ENCODE measurements at regions not wholly inside any gene's neighbourhood (a gene's known extent, or its start where the extent isn't known, plus 50 kb on each side); places are given as distances from the start of the nearest gene placed in this dataset.

DNA sequence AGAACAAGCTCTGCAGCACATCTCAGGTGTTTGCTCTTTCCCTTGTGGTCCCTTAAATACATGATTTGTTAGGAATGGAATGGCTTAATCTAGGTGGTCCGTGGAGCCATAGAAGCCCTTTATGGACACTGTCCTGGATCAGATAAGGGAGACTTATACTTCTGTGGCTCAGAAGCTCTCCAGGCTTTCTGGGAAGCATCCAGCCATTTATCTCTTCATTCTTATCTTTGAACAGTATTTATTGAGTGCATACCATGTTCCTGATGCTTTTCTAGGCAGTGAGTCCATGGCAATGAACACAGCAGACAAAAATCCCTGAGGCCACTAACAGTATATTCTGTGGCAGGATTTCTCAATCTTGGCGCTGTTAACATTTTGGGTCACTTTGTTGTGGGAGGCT is 474.5 kb upstream of the EEF2KMT start:
- no peak for DNase-seq

- no peak for DNase-seq
These were observed 473.9 kb upstream of the EEF2KMT start for GRCh38 chr16:5571446-5571845.

GRCh38 chr16:5561800-5562199 is 464.2 kb upstream of the EEF2KMT start:
- DNase-seq, result no peak

GRCh38 chr16:5560084-5560483 is 462.5 kb upstream of the EEF2KMT start:
- DNase-seq, result no peak

GRCh38 chr16:5557966-5558365 is 460.4 kb upstream of the EEF2KMT start:
- DNase-seq, result no peak

DNA sequence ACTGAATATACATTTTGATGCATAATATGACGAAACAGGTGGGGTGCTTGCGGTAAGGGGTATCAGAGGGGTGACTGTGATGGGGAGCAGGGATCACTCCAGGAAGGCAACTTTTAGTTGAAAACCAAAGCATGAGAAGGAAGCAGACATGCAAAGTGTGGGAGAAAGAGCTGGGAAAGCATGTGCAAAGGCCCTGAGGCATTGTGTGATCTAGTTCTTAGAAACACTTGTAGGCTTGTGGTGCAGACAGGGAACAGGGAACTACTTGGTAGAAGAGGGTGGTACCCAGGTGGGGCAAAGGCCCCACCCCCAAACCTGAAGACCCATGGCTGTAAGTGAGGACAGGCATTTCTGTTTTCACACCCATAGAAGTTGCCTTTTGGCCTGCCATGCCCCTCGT is 459.9 kb upstream of the EEF2KMT start:
- no peak for DNase-seq

DNA sequence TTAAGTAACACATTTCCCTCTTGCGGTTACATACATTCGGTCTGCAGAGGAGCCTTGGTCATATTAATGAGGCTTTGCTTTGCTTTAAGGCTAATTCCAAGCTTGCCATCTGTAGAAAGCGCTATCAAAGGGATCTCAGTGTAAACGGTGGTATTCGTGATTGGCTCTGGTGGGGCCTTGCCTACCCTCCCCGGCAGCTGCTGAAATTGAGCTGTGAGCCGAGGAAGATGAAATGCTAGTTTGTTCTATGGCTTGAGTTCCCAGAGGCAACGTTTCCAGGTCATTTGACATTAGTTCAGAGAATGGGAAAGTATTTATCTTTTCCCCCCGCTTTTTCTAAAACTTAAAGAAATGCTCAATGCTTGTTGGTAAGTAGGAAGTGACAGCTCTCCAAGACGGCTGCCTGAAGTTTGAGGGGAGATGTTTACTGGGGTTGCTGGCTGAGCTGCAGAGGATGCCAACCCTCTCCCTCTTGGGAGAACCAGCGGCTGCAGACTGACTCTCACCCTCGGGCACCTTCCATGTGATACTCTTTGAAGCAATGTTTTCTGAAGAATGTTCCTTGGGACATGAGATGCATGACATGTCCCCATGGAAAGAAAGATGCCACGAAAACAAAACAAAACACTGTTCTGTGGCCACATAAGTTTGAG is 458.7 kb upstream of the EEF2KMT start:
- no peak for DNase-seq

- DNase-seq, result no peak
These were observed 454.3 kb upstream of the EEF2KMT start for GRCh38 chr16:5551909-5552308.

DNA sequence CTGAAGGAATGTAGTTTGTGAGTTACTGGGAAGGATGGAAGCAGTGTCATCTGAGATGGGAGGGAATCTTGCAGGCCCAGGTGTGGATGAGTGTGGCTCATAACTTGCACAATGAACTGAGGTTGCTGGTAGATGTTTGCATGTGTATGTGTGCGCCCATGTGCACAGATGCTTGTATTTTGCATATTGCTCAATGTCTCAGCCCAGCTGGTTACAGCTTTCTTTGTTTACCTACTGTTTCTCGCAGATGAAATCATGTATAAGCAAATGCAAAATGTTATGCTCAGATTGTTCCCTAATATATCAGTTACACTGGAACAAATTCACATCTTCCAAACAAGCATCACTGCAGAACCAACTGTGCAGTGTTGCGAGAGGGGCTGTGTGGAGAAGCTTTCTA is 452.2 kb upstream of the EEF2KMT start:
- no peak for DNase-seq

GRCh38 chr16:5541356-5541755 is 443.8 kb upstream of the EEF2KMT start:
- DNase-seq, result no peak

GRCh38 chr16:5537347-5537746 is 439.8 kb upstream of the EEF2KMT start:
- no peak for DNase-seq

GRCh38 chr16:5533321-5533888 is 435.8 kb upstream of the EEF2KMT start:
- DNase-seq, result no peak

DNA sequence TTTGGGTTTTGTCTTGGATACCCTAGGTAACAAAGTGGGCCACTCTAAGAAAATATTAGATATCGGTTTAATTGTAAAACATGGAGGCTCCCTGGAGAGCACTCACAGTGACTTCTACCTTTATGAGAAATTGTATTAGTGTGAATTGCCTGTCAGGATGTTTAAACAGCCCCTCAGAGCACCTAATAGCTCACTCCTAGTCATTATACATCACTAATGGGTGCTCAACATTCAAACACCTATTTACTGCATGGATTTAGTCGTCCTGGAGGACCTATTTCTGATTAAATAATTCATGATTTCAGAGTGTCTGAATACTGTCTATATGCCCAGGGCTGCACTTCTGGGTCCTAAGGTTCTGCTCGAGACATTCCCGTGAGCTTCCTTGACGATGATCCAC is 430.2 kb upstream of the EEF2KMT start:
- no peak for DNase-seq

DNA sequence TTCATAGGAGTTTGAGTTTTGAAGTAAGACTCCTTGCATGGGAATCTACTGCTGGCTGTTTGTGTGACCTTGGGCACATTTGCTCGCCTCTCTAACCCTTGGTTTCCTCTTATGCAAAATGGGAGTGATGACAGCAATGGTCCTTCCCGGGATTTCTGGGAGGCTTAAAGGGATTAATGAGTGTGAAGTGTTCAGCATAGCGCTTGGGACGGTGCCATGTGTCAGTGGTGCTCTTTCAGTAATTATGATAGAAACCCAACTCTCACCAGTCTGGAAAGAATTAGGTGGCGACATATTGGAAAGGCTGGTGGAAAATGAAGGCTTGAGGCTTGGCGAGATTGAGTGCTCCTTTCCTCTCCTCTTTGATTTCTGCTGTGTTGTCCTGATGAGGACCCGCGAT is 429.2 kb upstream of the EEF2KMT start:
- no peak for DNase-seq

GRCh38 chr16:5523829-5524228 is 426.2 kb upstream of the EEF2KMT start:
- DNase-seq, result no peak

DNA sequence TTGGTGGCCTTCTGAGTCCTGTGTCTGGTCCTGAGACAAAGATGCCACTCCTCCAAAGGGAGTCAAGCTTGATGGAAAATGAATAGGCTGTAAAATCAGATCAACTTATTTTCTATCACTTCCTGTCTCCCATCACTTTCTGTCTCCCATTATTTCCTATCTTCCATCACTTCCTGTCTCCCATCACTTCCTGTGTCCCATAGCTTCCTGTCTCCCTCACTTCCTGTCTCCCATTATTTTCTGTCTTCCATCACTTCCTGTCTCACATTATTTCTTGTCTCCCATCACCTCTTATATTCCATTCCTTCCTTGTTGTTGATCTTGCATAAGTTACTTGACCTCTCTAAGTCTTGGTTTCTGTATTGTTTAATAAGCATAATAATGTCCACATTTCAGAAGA is 418.5 kb upstream of the EEF2KMT start:
- DNase-seq, result no peak

DNA sequence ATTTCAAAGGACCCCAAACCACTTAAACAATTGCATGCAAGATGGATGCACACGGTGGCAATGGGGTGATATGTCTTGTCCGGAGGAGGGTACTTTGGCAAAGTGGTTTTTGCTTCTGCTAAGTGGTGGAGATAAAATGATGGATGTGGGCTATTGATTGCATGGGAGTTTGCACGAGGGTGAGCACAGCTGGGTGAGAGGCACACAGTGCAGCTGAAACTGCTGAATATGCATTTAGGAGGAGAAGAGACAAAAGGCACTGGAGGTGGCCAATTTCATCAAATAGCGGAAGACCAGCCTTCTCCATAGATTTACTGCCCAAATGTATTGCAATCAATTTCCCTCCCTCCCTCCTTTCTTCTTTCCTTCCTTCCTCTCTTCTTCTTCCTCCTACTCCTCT is 414.4 kb upstream of the EEF2KMT start:
- no peak for DNase-seq

DNA sequence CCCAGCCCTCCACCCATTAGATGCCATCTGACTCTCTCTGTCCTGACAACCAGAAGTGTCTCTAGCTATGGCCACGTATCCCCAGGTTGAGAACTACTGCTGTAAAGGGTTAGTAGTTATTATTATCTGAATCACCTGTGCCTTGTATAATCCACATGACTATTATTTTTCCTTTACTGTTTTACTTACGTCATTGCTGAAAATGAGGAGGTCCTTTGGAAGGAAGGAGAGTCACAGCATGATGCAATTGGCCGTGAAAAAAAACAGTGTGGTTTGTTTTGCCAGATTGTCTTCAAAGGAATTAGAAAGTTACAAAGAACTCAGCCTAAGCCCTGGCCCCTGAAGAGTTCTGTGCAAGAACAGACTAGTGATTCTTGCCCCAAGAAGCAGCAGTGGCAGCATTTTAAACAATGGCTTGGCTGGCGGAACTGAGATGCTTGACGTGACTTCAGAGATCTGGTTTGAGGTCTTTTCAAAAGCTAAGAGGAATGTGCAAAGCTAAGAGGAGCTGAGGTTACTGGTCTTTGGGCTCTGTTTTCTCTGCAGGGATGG is 413.3 kb upstream of the EEF2KMT start:
- DNase-seq, result no peak

DNA sequence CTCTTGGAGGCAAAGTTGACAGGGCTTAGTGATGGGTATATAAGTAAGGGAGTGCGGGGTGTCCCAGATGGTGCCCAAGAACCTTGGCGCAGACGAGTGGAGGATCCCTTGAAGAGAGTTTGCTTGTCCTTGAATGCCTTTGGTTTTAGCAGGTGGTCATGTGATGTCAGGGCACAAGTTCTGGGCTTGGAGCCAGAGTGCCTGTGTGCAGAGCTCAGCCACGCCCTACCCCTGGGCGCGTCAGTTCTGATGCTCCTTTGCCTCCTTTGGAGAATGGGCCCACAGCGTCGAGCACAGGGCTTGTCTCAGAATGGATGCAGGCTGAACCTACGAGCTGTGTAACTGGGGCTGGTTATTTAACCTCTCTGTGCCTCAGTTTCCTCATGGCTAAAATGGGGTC is 412.2 kb upstream of the EEF2KMT start:
- no peak for DNase-seq

DNA sequence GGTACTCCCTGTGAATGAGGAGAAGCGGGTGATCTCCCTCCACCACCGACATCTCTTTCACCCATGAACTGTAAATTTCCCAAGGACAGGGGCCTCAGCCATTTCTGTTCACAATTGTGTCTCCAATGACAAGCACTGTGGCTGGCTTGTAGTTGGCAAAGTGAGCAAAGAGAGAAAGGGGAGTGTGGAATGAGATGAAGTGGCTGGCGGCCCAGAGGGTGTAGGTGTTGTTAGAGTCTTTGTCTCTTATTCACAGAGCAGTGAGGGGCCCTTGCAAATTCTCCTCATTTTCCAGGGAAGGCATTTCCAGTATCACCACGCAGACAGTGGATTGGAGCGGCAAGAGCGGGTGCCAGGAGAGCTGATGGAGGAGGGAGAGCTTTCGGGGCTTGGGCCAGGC is 411.7 kb upstream of the EEF2KMT start:
- DNase-seq, result no peak

- no peak for DNase-seq
These were observed 410.8 kb upstream of the EEF2KMT start for GRCh38 chr16:5508371-5508770.

DNA sequence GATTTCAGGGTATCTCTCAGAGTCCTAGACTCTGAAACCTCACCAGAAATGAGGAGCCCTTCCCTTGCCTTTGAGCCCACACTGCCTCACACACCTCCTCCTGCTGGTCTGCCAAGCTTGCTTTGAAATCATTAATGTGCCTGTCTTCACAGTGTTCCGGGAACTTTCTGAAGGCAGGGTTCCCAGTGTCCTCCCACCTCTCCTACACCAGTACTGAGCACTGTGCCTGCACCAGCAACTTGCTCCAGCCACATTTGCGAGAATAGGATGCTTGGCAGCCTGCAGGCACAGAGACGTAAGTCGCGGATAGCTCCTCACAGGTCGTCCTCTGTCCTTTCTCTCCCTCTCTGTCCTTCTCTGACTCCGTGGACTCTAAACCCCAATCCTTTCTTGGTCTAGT is 408.4 kb upstream of the EEF2KMT start:
- no peak for DNase-seq

DNA sequence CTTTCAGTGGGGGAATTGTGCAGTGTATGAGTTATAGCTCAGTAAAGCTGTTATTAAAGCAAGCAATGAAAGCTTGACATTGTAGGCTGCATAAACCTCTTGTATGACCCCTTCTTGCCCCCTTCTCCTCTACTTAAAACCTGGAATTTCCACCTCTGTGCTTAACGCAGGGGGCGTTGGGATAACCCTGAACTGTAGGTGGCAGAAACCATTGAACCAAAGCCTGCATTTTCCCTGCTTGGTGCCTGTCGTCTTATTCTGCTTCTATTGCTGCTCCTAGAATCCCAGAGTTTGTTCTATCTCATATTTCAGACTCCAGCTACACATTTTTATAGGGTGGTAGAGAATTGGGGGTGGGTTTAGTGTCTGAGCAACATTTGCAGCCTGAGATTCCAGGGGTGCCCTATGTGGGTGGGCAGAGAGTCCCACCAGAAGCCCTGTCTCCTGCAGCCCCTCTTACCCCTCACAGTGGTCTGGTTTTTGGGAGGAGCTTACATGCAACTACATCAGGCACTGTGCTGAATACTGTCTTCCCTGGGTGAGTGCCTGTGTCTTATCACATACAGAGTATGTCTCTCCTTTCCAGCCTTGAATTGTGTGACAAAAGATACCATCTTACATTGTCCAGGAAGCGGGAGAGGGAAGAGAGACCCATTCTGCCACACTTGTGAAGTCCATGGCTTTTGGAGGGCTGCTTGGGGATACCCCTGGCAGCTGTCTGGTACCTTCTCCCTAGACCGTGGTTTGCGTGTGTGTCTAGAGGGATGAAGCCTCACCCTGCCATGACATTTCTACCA is 407.7 kb upstream of the EEF2KMT start:
- DNase-seq, result no peak
